NCI-H2227 (cell line): ENCODE measurements at regions not wholly inside any gene's neighbourhood (a gene's known extent, or its start where the extent isn't known, plus 50 kb on each side); places are given as distances from the start of the nearest gene placed in this dataset.
A peak's percentile ranks its signal among the peaks of the same experiment; 100 is the strongest.
"Not testable (repeated sequence)": the region's sequence is repeated elsewhere in the genome, so short reads cannot be mapped to it uniquely, and the experiment has no call there.

Source experiments
- DNase-seq: peaks from one replicate; lab custom pipeline; 2025; ENCODE audit not compliant: unreplicated experiment; lab: John Stamatoyannopoulos, UW

- no peak for DNase-seq
Measured at GRCh38 chr5:157961176-157961575, 102.2 kb upstream of the CLINT1 start.

- no peak for DNase-seq
Measured at GRCh38 chr5:157959370-157959769, 100.4 kb upstream of the CLINT1 start.

GRCh38 chr5:157956271-157956885 lies 97.4 kb upstream of the CLINT1 start:
- DNase-seq = no peak

- DNase-seq = no peak
Measured at GRCh38 chr5:157955541-157956172, 96.7 kb upstream of the CLINT1 start.

- DNase-seq = no peak
Measured at GRCh38 chr5:157952374-157952685, 93.4 kb upstream of the CLINT1 start.

- DNase-seq = no peak
Measured at GRCh38 chr5:157951673-157952373, 92.9 kb upstream of the CLINT1 start.

- no peak for DNase-seq
Measured at GRCh38 chr5:157949520-157949919, 90.6 kb upstream of the CLINT1 start.

GRCh38 chr5:157948738-157949410 lies 89.9 kb upstream of the CLINT1 start:
- DNase-seq = peak; percentile 90

GRCh38 chr5:157947156-157947555 lies 88.2 kb upstream of the CLINT1 start:
- DNase-seq = no peak

GRCh38 chr5:157945822-157946221 lies 86.9 kb upstream of the CLINT1 start:
- not testable (repeated sequence) for DNase-seq

- no peak for DNase-seq
Measured at GRCh38 chr5:157944938-157945337, 86.0 kb upstream of the CLINT1 start.

- DNase-seq = no peak
Measured at GRCh38 chr5:157944077-157944633, 85.2 kb upstream of the CLINT1 start.

- DNase-seq = no peak
Measured at GRCh38 chr5:157942595-157942994, 83.7 kb upstream of the CLINT1 start.

- no peak for DNase-seq
Measured at GRCh38 chr5:157941616-157942015, 82.7 kb upstream of the CLINT1 start.

- not testable (repeated sequence) for DNase-seq
Measured at GRCh38 chr5:157938101-157938500, 79.2 kb upstream of the CLINT1 start.

- DNase-seq = not testable (repeated sequence)
Measured at GRCh38 chr5:157936776-157937501, 78.0 kb upstream of the CLINT1 start.

- DNase-seq = no peak
Measured at GRCh38 chr5:157934600-157934999, 75.7 kb upstream of the CLINT1 start.

- no peak for DNase-seq
Measured at GRCh38 chr5:157933005-157933404, 74.1 kb upstream of the CLINT1 start.

GRCh38 chr5:157930710-157931109 lies 71.8 kb upstream of the CLINT1 start:
- no peak for DNase-seq

GRCh38 chr5:157926977-157927376 lies 68.0 kb upstream of the CLINT1 start:
- no peak for DNase-seq
